IMR-90 (cell line): ENCODE measurements at regions not wholly inside any gene's neighbourhood (a gene's known extent, or its start where the extent isn't known, plus 50 kb on each side); places are given as distances from the start of the nearest gene placed in this dataset.

Experiments used
- ATAC-seq: fragments of 200-7000 bp; cut with Tn5 transposase; 2 replicates; pipeline ENCODE4 v1.9.1; 2020; ENCODE audit warnings: low read depth, mild to moderate bottlenecking, moderate library complexity
- BruUV-seq: library from RNA; stranded (reverse); fragments of 400-500 nt; replicated peaks from 2 replicates; lab custom pipeline; 2021; lab: Mats Ljungman, UMichigan
- CTCF ChIA-PET: fragments of 300-600 bp; formaldehyde crosslinking; extraction: SDS; loops from one replicate; lab custom pipeline; 2021; ENCODE audit warnings: antibody characterized with exemption; lab: Yijun Ruan, JAX
- POLR2A ChIA-PET: fragments of 300-600 bp; sonication (Branson Sonifier 250); formaldehyde crosslinking; loops from one replicate; lab custom pipeline; 2022; ENCODE audit warnings: antibody characterized with exemption; ENCODE audit not compliant: unreplicated experiment; lab: Charles Lee
- DNase-seq: peaks from one replicate; pipeline ENCODE4 v3.0.0; 2013
- H2AFZ ChIP-seq: replicated peaks from 2 replicates; pipeline ENCODE3; 2013; ENCODE audit warnings: low read length, mild to moderate bottlenecking; ENCODE audit not compliant: poor library complexity
- H2AK5ac ChIP-seq: 2 replicates; pipeline ENCODE4 v1.6.1; 2013; ENCODE audit warnings: low read depth, low read length, inconsistent platforms
- H2AK9ac ChIP-seq: replicated peaks from 2 replicates; pipeline ENCODE3; 2013; ENCODE audit warnings: mild to moderate bottlenecking, low read depth, low read length, moderate library complexity; ENCODE audit not compliant: poor library complexity
- H2BK120ac ChIP-seq: 2 replicates; pipeline ENCODE4 v1.6.1; 2013; ENCODE audit warnings: low read depth, low read length, inconsistent platforms
- H2BK15ac ChIP-seq: 3 replicates; pipeline ENCODE4 v1.6.1; 2013; ENCODE audit warnings: low read depth, low read length, inconsistent platforms
- H2BK20ac ChIP-seq: 2 replicates; pipeline ENCODE4 v1.6.1; 2013; ENCODE audit warnings: low read depth, mild to moderate bottlenecking, inconsistent platforms, low read length, moderate library complexity
- H2BK5ac ChIP-seq: 2 replicates; pipeline ENCODE4 v1.6.1; 2013; ENCODE audit warnings: mild to moderate bottlenecking, low read depth, low read length, inconsistent platforms; ENCODE audit not compliant: poor library complexity, severe bottlenecking
- H3K14ac ChIP-seq: replicated peaks from 2 replicates; pipeline ENCODE4 v1.6.1; 2013; ENCODE audit warnings: low read depth, low read length, inconsistent platforms
- H3K18ac ChIP-seq: 2 replicates; pipeline ENCODE4 v1.6.1; 2013; ENCODE audit warnings: low read depth, low read length, control low read depth
- H3K23ac ChIP-seq: 2 replicates; pipeline ENCODE4 v1.6.1; 2013; ENCODE audit warnings: low read depth, low read length, inconsistent platforms
- H3K27ac ChIP-seq: 2 replicates; pipeline ENCODE4 v1.5.1; 2013; ENCODE audit warnings: mild to moderate bottlenecking, control low read depth, low read length; ENCODE audit not compliant: insufficient read depth
- H3K27me3 ChIP-seq: 2 replicates; pipeline ENCODE4 v1.6.1; 2013; ENCODE audit warnings: low read length; ENCODE audit not compliant: control insufficient read depth, insufficient read depth
- H3K36me3 ChIP-seq: 2 replicates; pipeline ENCODE4 v1.6.1; 2013; ENCODE audit warnings: low read length, mixed read lengths; ENCODE audit not compliant: control insufficient read depth, insufficient read depth
- H3K4ac ChIP-seq: 2 replicates; pipeline ENCODE4 v1.6.1; 2013; ENCODE audit warnings: low read depth, low read length, inconsistent platforms
- H3K4me1 ChIP-seq: 2 replicates; pipeline ENCODE4 v1.6.1; 2013; ENCODE audit warnings: low read length, mixed read lengths; ENCODE audit not compliant: control insufficient read depth, insufficient read depth
- H3K4me2 ChIP-seq: 2 replicates; pipeline ENCODE4 v1.6.1; 2013; ENCODE audit warnings: low read depth, mild to moderate bottlenecking, control low read depth, low read length, moderate library complexity
- H3K4me3 ChIP-seq: 2 replicates; pipeline ENCODE4 v1.5.1; 2013; ENCODE audit warnings: low read depth, mild to moderate bottlenecking, control low read depth, low read length, moderate library complexity; ENCODE audit not compliant: insufficient read depth
- H3K56ac ChIP-seq: 2 replicates; pipeline ENCODE4 v1.6.1; 2013; ENCODE audit warnings: low read length, inconsistent platforms; ENCODE audit not compliant: insufficient read depth; ENCODE audit errors: extremely low read depth
- H3K79me1 ChIP-seq, 2 experiments: 2 replicates each; pipeline ENCODE4 v1.6.1; 2013; ENCODE audit warnings: low read length in 2 of 2, inconsistent platforms in 1 of 2, low read depth in 1 of 2
- H3K9ac ChIP-seq: 2 replicates; pipeline ENCODE4 v1.6.1; 2013; ENCODE audit warnings: low read depth, low read length, control low read depth
- H3K9me1 ChIP-seq: 2 replicates; pipeline ENCODE4 v1.6.1; 2013; ENCODE audit warnings: low read length, inconsistent platforms; ENCODE audit not compliant: insufficient read depth
- H3K9me3 ChIP-seq: 2 replicates; pipeline ENCODE4 v1.6.1; 2013; ENCODE audit warnings: low read length; ENCODE audit not compliant: control insufficient read depth, insufficient read depth
- H4K20me1 ChIP-seq: 2 replicates; pipeline ENCODE4 v1.6.1; 2013; ENCODE audit warnings: low read length, inconsistent platforms; ENCODE audit not compliant: insufficient read depth
- H4K5ac ChIP-seq: 2 replicates; pipeline ENCODE4 v1.6.1; 2013; ENCODE audit warnings: mild to moderate bottlenecking, low read depth, low read length, control low read depth
- H4K8ac ChIP-seq, 2 experiments: 2 replicates each; pipeline ENCODE4 v1.6.1; 2013; ENCODE audit warnings: low read depth in 2 of 2, low read length in 2 of 2, control low read depth in 1 of 2, inconsistent platforms in 1 of 2
- H4K91ac ChIP-seq: 2 replicates; pipeline ENCODE4 v1.6.1; 2013; ENCODE audit warnings: low read depth, low read length, inconsistent platforms; ENCODE audit not compliant: insufficient read depth
- BHLHE40 ChIP-seq: fragments of 150-350 bp; IDR thresholded peaks from 2 replicates; pipeline ENCODE4 v1.6.1; 2016; ENCODE audit warnings: mild to moderate bottlenecking, low read depth, low read length
- MAFK ChIP-seq: IDR thresholded peaks from 2 replicates; pipeline ENCODE4 v1.6.1; 2012; ENCODE audit warnings: low read depth, low read length, improper control_type of control experiment
- RFX5 ChIP-seq: IDR thresholded peaks from 2 replicates; pipeline ENCODE4 v1.8.0; 2012; ENCODE audit warnings: low read depth, mild to moderate bottlenecking, low read length, moderate library complexity
- WGBS, 2 experiments: methylation state at CpG; one replicate each; pipeline versions ENCODE4 v1.1.5 to v1.1.7; 2013; ENCODE audit warnings: missing lambda C conversion rate in 2 of 2; ENCODE audit not compliant: insufficient read length in 1 of 2; ENCODE audit errors: extremely low coverage in 2 of 2; 5-methylcytosine and 5-hydroxymethylcytosine counted together
- dilution Hi-C: fragments of 300-500 bp; cut with HindIII; formaldehyde crosslinking; loops from one replicate; pipeline ENCODE4 v1.14.3; 2018; ENCODE audit warnings: low sequenced_read_pairs; ENCODE audit not compliant: unreplicated experiment
- in situ Hi-C: fragments of 300-500 bp; cut with MboI; formaldehyde crosslinking; loops from 3 replicates; pipeline ENCODE4 v1.14.3; 2019; ENCODE audit warnings: low sequenced_read_pairs, inconsistent platforms, mixed read lengths
- intact Hi-C: fragments of 100-400 bp; cut with micrococcal nuclease; formaldehyde crosslinking; loops from 2 replicates; pipeline ENCODE4 v1.10.0; 2022

DNA sequence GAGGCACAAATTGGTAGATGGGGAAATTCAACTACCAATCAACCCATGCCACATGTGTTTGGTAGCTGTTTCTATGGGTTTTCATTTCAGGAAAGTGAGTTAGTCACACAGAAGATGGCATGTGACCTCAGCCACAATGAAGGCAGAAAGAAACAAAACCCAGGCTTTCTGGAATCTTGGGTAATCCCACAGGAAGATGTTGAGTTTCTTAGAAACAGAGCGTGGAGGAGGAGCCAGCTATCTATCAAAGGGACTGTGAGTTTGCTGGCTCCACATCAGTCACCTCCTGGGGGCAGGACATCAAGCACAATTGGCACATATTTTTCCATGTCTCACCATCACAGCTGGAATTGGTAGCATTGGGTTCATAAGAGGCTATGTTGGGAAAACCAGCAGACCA is 188.9 kb upstream of the PLXNA2 start:
- no peak overlapping the region for H2BK5ac ChIP-seq
- TF ChIP-seq MAFK (no peak), RFX5 (0 out of 2 replicates have a peak, but pooled peaks have one; percentile 5), BHLHE40 (no peak)
- 0 out of 2 replicates have a peak, but pooled peaks cover 3% of the 10 kb centered on the region for H3K9me3 ChIP-seq
- no peak overlapping the region for H4K5ac ChIP-seq
- no peak overlapping the region for H2AFZ ChIP-seq
- H3K27me3 ChIP-seq, result no peaks in the 10 kb centered on the region
- H3K56ac ChIP-seq, result no peak overlapping the region
- BruUV-seq, result no TSS peak
- H3K18ac ChIP-seq, result no peak overlapping the region
- H2AK5ac ChIP-seq, result no peak overlapping the region
- H3K27ac ChIP-seq, result no peak overlapping the region
- no peaks in the 10 kb centered on the region for H4K20me1 ChIP-seq
- H3K4me1 ChIP-seq, result no peaks in the 10 kb centered on the region
- intact Hi-C loops, result no loop called here
- no peak overlapping the region for H3K4me3 ChIP-seq
- H2BK20ac ChIP-seq, result no peak overlapping the region
- DNase-seq, result no peak
- H3K23ac ChIP-seq, result no peak overlapping the region
- ChIA-PET POLR2A (no interaction called here), CTCF (no interaction called here)
- in situ Hi-C loops, result no loop called here
- H3K4ac ChIP-seq, result no peak overlapping the region
- H3K9me1 ChIP-seq, result no peaks in the 10 kb centered on the region
- H4K91ac ChIP-seq, result no peak overlapping the region
- H2BK15ac ChIP-seq, result no peak overlapping the region
- H3K4me2 ChIP-seq, result no peak overlapping the region
- no peaks in the 10 kb centered on the region for H3K36me3 ChIP-seq
- dilution Hi-C loops, result no loop called here
- no peak overlapping the region for H2BK120ac ChIP-seq
- H3K79me1 ChIP-seq, result no peaks in the 10 kb centered on the region
- ATAC-seq, result no peak
- H2AK9ac ChIP-seq, result no peak overlapping the region
- H3K14ac ChIP-seq, result no peak overlapping the region
- H4K8ac ChIP-seq, result no peak overlapping the region
- WGBS, 2 experiments, result no CpG with 5 or more reads among the region's 1 CpG
- H3K9ac ChIP-seq, result no peak overlapping the region
